ENCODE measurements at regions not wholly inside any gene's neighbourhood (a gene's known extent, or its start where the extent isn't known, plus 50 kb on each side); places are given as distances from the start of the nearest gene placed in this dataset.

DNA sequence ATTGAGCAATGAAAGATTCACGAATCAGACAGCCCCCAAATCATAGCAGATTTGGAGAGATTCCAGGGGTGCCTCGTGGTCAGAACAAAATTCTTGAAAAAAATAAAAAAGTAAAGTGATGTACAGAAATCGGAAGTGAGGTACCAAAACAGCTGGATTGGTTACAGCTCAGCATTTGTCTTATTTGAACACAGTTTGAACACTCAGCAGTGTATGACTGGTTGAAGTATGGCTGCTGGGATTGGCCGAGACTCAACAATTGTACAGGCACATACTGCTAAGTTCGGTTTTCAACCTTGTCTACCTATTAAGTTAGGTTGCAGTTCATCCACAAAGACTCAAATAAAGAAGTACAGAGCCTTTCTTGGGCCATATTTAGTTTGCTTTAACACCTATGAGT is 865.4 kb upstream of the TMEM132C start:
- TF ChIP-seq RBBP5 (conservative IDR thresholded peaks at IDR 0.05) (no peak), NRF1 (conservative IDR thresholded peaks at IDR 0.05; ENCODE audit: low read depth, low read length) (no peak)
- TF ChIP-seq, protein P1, sequence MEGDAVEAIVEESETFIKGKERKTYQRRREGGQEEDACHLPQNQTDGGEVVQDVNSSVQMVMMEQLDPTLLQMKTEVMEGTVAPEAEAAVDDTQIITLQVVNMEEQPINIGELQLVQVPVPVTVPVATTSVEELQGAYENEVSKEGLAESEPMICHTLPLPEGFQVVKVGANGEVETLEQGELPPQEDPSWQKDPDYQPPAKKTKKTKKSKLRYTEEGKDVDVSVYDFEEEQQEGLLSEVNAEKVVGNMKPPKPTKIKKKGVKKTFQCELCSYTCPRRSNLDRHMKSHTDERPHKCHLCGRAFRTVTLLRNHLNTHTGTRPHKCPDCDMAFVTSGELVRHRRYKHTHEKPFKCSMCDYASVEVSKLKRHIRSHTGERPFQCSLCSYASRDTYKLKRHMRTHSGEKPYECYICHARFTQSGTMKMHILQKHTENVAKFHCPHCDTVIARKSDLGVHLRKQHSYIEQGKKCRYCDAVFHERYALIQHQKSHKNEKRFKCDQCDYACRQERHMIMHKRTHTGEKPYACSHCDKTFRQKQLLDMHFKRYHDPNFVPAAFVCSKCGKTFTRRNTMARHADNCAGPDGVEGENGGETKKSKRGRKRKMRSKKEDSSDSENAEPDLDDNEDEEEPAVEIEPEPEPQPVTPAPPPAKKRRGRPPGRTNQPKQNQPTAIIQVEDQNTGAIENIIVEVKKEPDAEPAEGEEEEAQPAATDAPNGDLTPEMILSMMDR (IDR thresholded peaks at IDR 0.05 in 2 of 3, conservative IDR thresholded peaks at IDR 0.05 in 1 of 3; ENCODE audit: control insufficient read depth in 2 of 3, extremely low read depth in 1 of 3, insufficient read depth in 1 of 3, low read depth in 3 of 3, low read length in 3 of 3) = no peak
